A549 (cell line): ENCODE measurements at regions not wholly inside any gene's neighbourhood (a gene's known extent, or its start where the extent isn't known, plus 50 kb on each side); places are given as distances from the start of the nearest gene placed in this dataset.

ENCODE experiments used
- ATAC-seq, 2 experiments: fragments of 200-7000 bp in 1 of 2; fragments of >200 bp in 1 of 2; cut with Nextera tagmentation in 1 of 2; cut with Tn5 transposase in 1 of 2; 3 replicates each; pipeline versions ENCODE4 v1.8.0 to v1.9.1; 2018 to 2020; ENCODE audit warnings: mild to moderate bottlenecking in 1 of 2, moderate library complexity in 1 of 2
- CTCF ChIA-PET: fragments of 300-600 bp; sonication (Branson Sonifier 250); formaldehyde crosslinking; extraction: SDS; loops from one replicate; lab custom pipeline; 2021; ENCODE audit warnings: antibody characterized with exemption, inconsistent platforms; lab: Yijun Ruan, JAX
- POLR2A ChIA-PET: fragments of 350-600 bp; formaldehyde crosslinking; extraction: SDS; loops from one replicate; lab custom pipeline; 2021; ENCODE audit warnings: antibody characterized with exemption, inconsistent platforms; lab: Yijun Ruan, JAX
- DNase-seq, 2 experiments: peaks; one replicate each; pipeline versions ENCODE4 v3.0.0 to v3.0.0-alpha.2; 2011 to 2016; ENCODE audit warnings: low read depth in 1 of 2, low spot score in 1 of 2
- FAIRE-seq: peaks from 2 replicates; lab custom pipeline; 2011; peaks lifted over from hg19 to GRCh38; lab: Jason Lieb, UNC
- H3K27ac ChIP-seq, 2 experiments: fragments of >200 bp; sonication (Bioruptor Twin); formaldehyde crosslinking; 3 replicates each; pipeline ENCODE4 v1.5.1; 2016 to 2017
- H3K4me1 ChIP-seq: fragments of >200 bp; sonication (Bioruptor Twin); formaldehyde crosslinking; 3 replicates; pipeline ENCODE4 v1.6.1; 2016
- H3K4me2 ChIP-seq: fragments of >200 bp; sonication (Bioruptor Twin); formaldehyde crosslinking; 3 replicates; pipeline ENCODE4 v1.6.1; 2016
- H3K4me3 ChIP-seq: fragments of >200 bp; sonication (Bioruptor Twin); formaldehyde crosslinking; 3 replicates; pipeline ENCODE4 v1.5.1; 2016
- H3K9me3 ChIP-seq: fragments of >200 bp; sonication (Bioruptor Twin); formaldehyde crosslinking; 3 replicates; pipeline ENCODE4 v1.6.1; 2016
- BHLHE40 ChIP-seq: IDR thresholded peaks from 2 replicates; pipeline ENCODE4 v1.6.1; 2012; ENCODE audit warnings: low read depth, low read length, inconsistent platforms
- CBX8 ChIP-seq: fragments of 200-600 bp; sonication (generic); IDR thresholded peaks from 2 replicates; pipeline ENCODE4 v1.6.1; 2016
- CHD2 ChIP-seq: fragments of 150-350 bp; IDR thresholded peaks from 2 replicates; pipeline ENCODE4 v1.6.1; 2014; ENCODE audit warnings: low read length; ENCODE audit not compliant: partially characterized antibody
- ESRRA ChIP-seq: fragments of 150-350 bp; IDR thresholded peaks from 2 replicates; pipeline ENCODE4 v1.6.1; 2014; ENCODE audit warnings: mild to moderate bottlenecking, low read length, borderline replicate concordance
- HDAC2 ChIP-seq: fragments of 200-600 bp; sonication (generic); IDR thresholded peaks from 2 replicates; pipeline ENCODE4 v1.6.1; 2016
- HOXA7 ChIP-seq: fragments of 250-450 bp; sonication (Bioruptor Pico); IDR thresholded peaks from 2 replicates; pipeline ENCODE4 v1.5.0; 2020; ENCODE audit warnings: mild to moderate bottlenecking, moderate library complexity
- HOXB13 ChIP-seq: fragments of 250-450 bp; sonication (Bioruptor Pico); IDR thresholded peaks from 2 replicates; pipeline ENCODE4 v1.5.0; 2020; ENCODE audit warnings: low read depth, mild to moderate bottlenecking, moderate library complexity
- HOXB5 ChIP-seq: fragments of 250-450 bp; sonication (Bioruptor Pico); IDR thresholded peaks from 2 replicates; pipeline ENCODE4 v1.5.0; 2020; ENCODE audit warnings: mild to moderate bottlenecking, moderate library complexity
- KDM1A ChIP-seq: fragments of 200-600 bp; sonication (generic); IDR thresholded peaks from 2 replicates; pipeline ENCODE4 v1.6.1; 2016; ENCODE audit warnings: low read depth, mild to moderate bottlenecking
- KDM5A ChIP-seq: fragments of 200-600 bp; sonication (generic); IDR thresholded peaks from 2 replicates; pipeline ENCODE4 v1.6.1; 2016; ENCODE audit warnings: antibody characterized with exemption, mild to moderate bottlenecking
- RAD21 ChIP-seq, 2 experiments: fragments of >200 bp in 1 of 2; sonication (Bioruptor Twin) in 1 of 2; formaldehyde crosslinking in 1 of 2; IDR thresholded peaks in 1 of 2; conservative IDR thresholded peaks in 1 of 2; 2 replicates in 1 of 2; 3 replicates in 1 of 2; pipeline ENCODE4 v1.6.1; 2012 to 2018; ENCODE audit warnings: inconsistent platforms in 1 of 2
- RFX5 ChIP-seq: fragments of 450-650 bp; IDR thresholded peaks from 2 replicates; pipeline ENCODE4 v1.7.1; 2014; ENCODE audit warnings: antibody characterized with exemption, mild to moderate bottlenecking, moderate library complexity
- ZC3H11A ChIP-seq: fragments of 450-650 bp; IDR thresholded peaks from 2 replicates; pipeline ENCODE4 v1.6.1; 2014; ENCODE audit warnings: antibody characterized with exemption, mild to moderate bottlenecking
- ZNF302 ChIP-seq: fragments of 250-450 bp; sonication (Bioruptor Pico); IDR thresholded peaks from 2 replicates; pipeline ENCODE4 v1.9.0; 2021; ENCODE audit warnings: inconsistent platforms, mild to moderate bottlenecking, moderate library complexity
- ZSCAN20 ChIP-seq: fragments of 250-450 bp; sonication (Bioruptor Pico); IDR thresholded peaks from 2 replicates; pipeline ENCODE4 v1.8.0; 2022; ENCODE audit warnings: mild to moderate bottlenecking, moderate library complexity
- WGBS: methylation state at CpG from one replicate; pipeline ENCODE4 v1.1.6; 2017; ENCODE audit errors: missing lambda C conversion rate; 5-methylcytosine and 5-hydroxymethylcytosine counted together
- TF ChIP-seq, protein P1 (sequence below): fragments of >200 bp; sonication (Bioruptor Twin); formaldehyde crosslinking; IDR thresholded peaks from 2 replicates; pipeline ENCODE4 v1.6.1; 2016
- TF ChIP-seq, protein P2 (sequence below): fragments of 200-600 bp; sonication (generic); IDR thresholded peaks from 2 replicates; pipeline ENCODE4 v1.6.1; 2016; ENCODE audit warnings: antibody characterized with exemption, mild to moderate bottlenecking, moderate library complexity
- TF ChIP-seq, protein P3 (sequence below): IDR thresholded peaks from 2 replicates; pipeline ENCODE4 v1.6.1; 2012

DNA sequence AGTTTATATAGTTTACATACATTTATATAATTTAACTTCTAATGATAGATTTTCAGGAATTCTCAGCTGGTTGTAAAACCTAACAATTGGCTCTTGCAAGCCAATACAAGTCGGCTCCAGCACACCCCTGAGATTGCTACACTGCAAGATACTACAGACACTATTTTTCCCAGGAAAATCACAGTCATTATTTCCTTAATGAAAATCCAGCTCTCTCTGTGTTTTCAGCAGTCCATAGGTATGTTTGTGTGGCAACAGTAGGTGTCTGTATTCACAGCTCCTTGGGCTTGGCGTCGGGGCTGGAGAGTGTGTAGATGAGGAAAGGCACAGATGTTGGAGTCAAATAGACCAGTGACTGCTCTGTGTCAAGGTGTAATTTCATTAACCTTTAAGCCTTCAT lies 78.7 kb upstream of the SPTBN1 start:
- Histone ChIP-seq H3K9me3 (no peaks in the 10 kb centered on the region), H3K4me3 (no peak overlapping the region), H3K27ac (no peak overlapping the region), H3K4me1 (no peaks in the 10 kb centered on the region), H3K4me2 (no peak overlapping the region)
- POLR2A ChIA-PET: no interaction called here
- TF ChIP-seq ESRRA (no peak), ZSCAN20 (CRISPR knock-in tag) (no peak), KDM5A (no peak), HOXA7 (CRISPR knock-in tag) (no peak), HOXB13 (CRISPR knock-in tag) (no peak), KDM1A (no peak), CHD2 (no peak), HDAC2 (no peak), HOXB5 (CRISPR knock-in tag) (no peak)
- TF ChIP-seq, protein P1, sequence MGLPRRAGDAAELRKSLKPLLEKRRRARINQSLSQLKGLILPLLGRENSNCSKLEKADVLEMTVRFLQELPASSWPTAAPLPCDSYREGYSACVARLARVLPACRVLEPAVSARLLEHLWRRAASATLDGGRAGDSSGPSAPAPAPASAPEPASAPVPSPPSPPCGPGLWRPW: no peak
- TF ChIP-seq, protein P2, sequence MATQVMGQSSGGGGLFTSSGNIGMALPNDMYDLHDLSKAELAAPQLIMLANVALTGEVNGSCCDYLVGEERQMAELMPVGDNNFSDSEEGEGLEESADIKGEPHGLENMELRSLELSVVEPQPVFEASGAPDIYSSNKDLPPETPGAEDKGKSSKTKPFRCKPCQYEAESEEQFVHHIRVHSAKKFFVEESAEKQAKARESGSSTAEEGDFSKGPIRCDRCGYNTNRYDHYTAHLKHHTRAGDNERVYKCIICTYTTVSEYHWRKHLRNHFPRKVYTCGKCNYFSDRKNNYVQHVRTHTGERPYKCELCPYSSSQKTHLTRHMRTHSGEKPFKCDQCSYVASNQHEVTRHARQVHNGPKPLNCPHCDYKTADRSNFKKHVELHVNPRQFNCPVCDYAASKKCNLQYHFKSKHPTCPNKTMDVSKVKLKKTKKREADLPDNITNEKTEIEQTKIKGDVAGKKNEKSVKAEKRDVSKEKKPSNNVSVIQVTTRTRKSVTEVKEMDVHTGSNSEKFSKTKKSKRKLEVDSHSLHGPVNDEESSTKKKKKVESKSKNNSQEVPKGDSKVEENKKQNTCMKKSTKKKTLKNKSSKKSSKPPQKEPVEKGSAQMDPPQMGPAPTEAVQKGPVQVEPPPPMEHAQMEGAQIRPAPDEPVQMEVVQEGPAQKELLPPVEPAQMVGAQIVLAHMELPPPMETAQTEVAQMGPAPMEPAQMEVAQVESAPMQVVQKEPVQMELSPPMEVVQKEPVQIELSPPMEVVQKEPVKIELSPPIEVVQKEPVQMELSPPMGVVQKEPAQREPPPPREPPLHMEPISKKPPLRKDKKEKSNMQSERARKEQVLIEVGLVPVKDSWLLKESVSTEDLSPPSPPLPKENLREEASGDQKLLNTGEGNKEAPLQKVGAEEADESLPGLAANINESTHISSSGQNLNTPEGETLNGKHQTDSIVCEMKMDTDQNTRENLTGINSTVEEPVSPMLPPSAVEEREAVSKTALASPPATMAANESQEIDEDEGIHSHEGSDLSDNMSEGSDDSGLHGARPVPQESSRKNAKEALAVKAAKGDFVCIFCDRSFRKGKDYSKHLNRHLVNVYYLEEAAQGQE: no peak
- TF ChIP-seq, protein P3, sequence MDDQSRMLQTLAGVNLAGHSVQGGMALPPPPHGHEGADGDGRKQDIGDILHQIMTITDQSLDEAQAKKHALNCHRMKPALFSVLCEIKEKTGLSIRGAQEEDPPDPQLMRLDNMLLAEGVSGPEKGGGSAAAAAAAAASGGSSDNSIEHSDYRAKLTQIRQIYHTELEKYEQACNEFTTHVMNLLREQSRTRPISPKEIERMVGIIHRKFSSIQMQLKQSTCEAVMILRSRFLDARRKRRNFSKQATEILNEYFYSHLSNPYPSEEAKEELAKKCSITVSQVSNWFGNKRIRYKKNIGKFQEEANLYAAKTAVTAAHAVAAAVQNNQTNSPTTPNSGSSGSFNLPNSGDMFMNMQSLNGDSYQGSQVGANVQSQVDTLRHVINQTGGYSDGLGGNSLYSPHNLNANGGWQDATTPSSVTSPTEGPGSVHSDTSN: no peak
- 72% methylated on average over 3 of the region's 3 CpGs for WGBS
- DNase-seq: no peak
- CTCF ChIA-PET: interaction anchor here (0.8 to 1.4 kb wide), 4 partner anchors 8 to 270 kb away, joined by 3 to 4 read pairs (median 4); no protein-coding TSS in a partner anchor
- no peak for FAIRE-seq
- no peak for ATAC-seq

DNA sequence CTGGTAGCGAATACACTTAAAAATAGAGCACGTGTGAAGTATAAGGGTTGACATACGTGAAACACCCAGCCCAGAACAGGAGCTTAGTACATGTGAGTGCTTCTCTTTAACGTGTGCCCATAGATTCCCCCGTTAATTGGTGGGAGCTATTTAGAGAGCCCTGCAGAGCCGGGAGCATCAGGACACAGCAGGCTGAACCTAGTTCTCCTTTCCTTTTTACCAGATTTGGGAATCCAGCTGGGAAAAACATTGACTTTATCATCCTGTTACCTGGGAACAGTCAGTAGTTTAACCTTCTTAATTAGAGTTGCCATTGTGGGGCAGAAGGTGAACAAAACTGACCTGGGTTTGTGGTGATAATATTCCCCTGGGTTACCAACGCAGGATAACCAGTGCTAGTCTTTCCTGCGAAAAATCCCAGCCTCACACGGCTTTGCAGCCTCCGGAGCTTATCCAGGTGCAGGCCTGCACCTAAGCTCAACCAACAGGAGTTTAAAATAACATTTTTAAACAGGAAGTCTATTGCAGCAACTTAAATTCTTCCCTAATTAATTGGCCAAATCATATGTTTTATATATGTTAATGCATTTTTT lies 78.1 kb upstream of the SPTBN1 start:
- WGBS: 56% methylated on average over 10 of the region's 10 CpGs
- no peak for DNase-seq
- CTCF ChIA-PET: interaction anchor here (0.8 to 1.4 kb wide), 4 partner anchors 9 to 271 kb away, joined by 3 to 4 read pairs (median 4); no protein-coding TSS in a partner anchor
- no peak overlapping the region for H3K27ac ChIP-seq
- TF ChIP-seq RFX5: no peak
- TF ChIP-seq, protein P3: no peak
- TF ChIP-seq, all 56 proteins: peak for 0
- Histone ChIP-seq H3K9me3 (no peaks in the 10 kb centered on the region), H3K4me3 (no peak overlapping the region), H3K4me2 (no peak overlapping the region), H3K4me1 (no peaks in the 10 kb centered on the region)
- no peak for ATAC-seq
- POLR2A ChIA-PET: no interaction called here
- FAIRE-seq: no peak

DNA sequence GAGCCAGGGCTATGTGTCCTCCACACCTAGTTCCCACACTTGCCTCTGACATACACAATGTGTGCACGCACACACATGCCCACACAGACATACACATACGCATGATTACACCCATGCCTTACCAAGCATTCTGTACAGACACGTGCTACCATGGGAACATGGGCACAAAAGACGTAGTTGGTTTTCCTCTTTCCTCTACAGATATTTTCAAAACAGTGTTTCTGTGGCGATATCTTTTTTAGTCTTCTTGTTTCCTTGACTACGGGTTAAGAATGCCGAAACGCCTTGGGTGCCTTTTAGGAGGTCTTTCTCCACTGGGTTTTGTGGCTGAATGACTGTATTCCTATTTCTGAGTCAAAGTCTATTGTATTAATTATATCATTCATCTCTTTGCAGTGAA lies 75.5 kb upstream of the SPTBN1 start:
- Histone ChIP-seq H3K4me2 (no peak overlapping the region), H3K27ac (no peak overlapping the region), H3K4me3 (no peak overlapping the region), H3K9me3 (no peaks in the 10 kb centered on the region), H3K4me1 (no peaks in the 10 kb centered on the region)
- 77% methylated on average over 8 of the region's 8 CpGs for WGBS
- ChIA-PET CTCF (no interaction called here), POLR2A (no interaction called here)
- no peak for DNase-seq
- no peak for TF ChIP-seq KDM1A
- no peak for TF ChIP-seq ZNF302
- no peak for TF ChIP-seq CBX8
- TF ChIP-seq RAD21 (conservative IDR thresholded peaks at IDR 0.05 in 1 of 2, IDR thresholded peaks at IDR 0.05 in 1 of 2): no peak
- TF ChIP-seq BHLHE40: no peak
- TF ChIP-seq ZC3H11A: no peak
- no peak for FAIRE-seq
- no peak for ATAC-seq
